GM10266 (cell line): ENCODE measurements at regions not wholly inside any gene's neighbourhood (a gene's known extent, or its start where the extent isn't known, plus 50 kb on each side); places are given as distances from the start of the nearest gene placed in this dataset.

Source experiments
- DNase-seq: peaks from one replicate; pipeline ENCODE4 v3.0.0; 2012; ENCODE audit errors: extremely low spot score
- CTCF ChIP-seq: IDR thresholded peaks from 2 replicates; pipeline ENCODE4 v1.5.1; 2012; ENCODE audit warnings: mild to moderate bottlenecking, low read depth; ENCODE audit not compliant: control insufficient read depth, insufficient read depth; ENCODE audit errors: missing control alignments

GRCh38 chr17:79443026-79443425 is 167.8 kb downstream of the RBFOX3 start:
- DNase-seq = no peak
- no peak for TF ChIP-seq CTCF

GRCh38 chr17:79441356-79442160 is 169.3 kb downstream of the RBFOX3 start:
- TF ChIP-seq CTCF = no peak
- DNase-seq = no peak

GRCh38 chr17:79440251-79440650 is 170.6 kb downstream of the RBFOX3 start:
- no peak for TF ChIP-seq CTCF
- DNase-seq = no peak

- no peak for TF ChIP-seq CTCF
- no peak for DNase-seq
Measured at GRCh38 chr17:79439493-79439892, 171.4 kb downstream of the RBFOX3 start.

- TF ChIP-seq CTCF = no peak
- no peak for DNase-seq
Measured at GRCh38 chr17:79438546-79439334, 172.1 kb downstream of the RBFOX3 start.

- TF ChIP-seq CTCF = no peak
- no peak for DNase-seq
Measured at GRCh38 chr17:79438058-79438457, 172.8 kb downstream of the RBFOX3 start.

- no peak for DNase-seq
- TF ChIP-seq CTCF = no peak
Measured at GRCh38 chr17:79437081-79437480, 173.8 kb downstream of the RBFOX3 start.
